Lower leg skin (tissue), 4 donors: ENCODE measurements at regions not wholly inside any gene's neighbourhood (a gene's known extent, or its start where the extent isn't known, plus 50 kb on each side); places are given as distances from the start of the nearest gene placed in this dataset.

ENCODE experiments used
- DNase-seq, 2 donors: peaks; one replicate each; pipeline ENCODE4 v3.0.0-alpha.2; 2019; ENCODE audit warnings: low spot score in 2 of 2
- H3K4me3 ChIP-seq: fragments of 200-600 bp; sonication (generic); 2 replicates; pipeline ENCODE4 v1.5.1; 2017; ENCODE audit warnings: mild to moderate bottlenecking, low read depth; ENCODE audit not compliant: poor library complexity, severe bottlenecking
- POLR2A ChIP-seq, 2 donors: fragments of 450-650 bp; IDR thresholded peaks; one replicate each; pipeline ENCODE4 v1.6.1; 2016 to 2017; ENCODE audit warnings: antibody characterized with exemption in 2 of 2, mild to moderate bottlenecking in 1 of 2, moderate library complexity in 1 of 2
- whole genome bisulfite sequencing, 2 donors: methylation state at CpG; one replicate each; pipeline ENCODE4 v1.1.5; 2018; 5-methylcytosine and 5-hydroxymethylcytosine counted together
- intact Hi-C: fragments of 100-400 bp; cut with DNase I; formaldehyde crosslinking; loops from one replicate; pipeline ENCODE4 v1.15.0; 2023; ENCODE audit warnings: low total_unique reads
- TF ChIP-seq, protein P1 (sequence below), 3 donors: fragments of 450-650 bp; IDR thresholded peaks; one replicate each; pipeline ENCODE4 v1.5.1; 2016; ENCODE audit warnings: antibody characterized with exemption in 3 of 3, mild to moderate bottlenecking in 3 of 3, moderate library complexity in 2 of 3

DNA sequence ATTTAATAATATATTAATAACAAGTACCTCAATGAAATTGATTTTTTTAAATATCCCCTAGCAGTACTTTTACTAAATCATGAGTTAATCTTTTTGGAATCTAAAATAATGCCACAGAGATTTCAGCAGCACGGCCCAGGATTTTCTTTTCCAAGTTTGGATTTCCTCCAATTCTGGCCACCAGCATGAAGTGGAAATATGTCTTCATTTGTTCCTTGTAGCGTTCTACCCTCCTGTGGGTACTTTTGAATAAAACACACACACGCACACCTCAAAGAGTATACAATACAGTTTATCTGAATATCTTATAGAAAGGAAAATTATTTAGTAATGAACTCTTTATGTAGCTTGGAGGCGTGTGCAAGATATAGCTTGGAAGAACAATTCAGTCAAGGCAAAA lies 125.1 kb upstream of the STT3B start:
- 52 to 68% methylated on average over 4 of the region's 4 CpGs for WGBS, 2 donors
- no peak for DNase-seq
- H3K4me3 ChIP-seq, result no peak overlapping the region
- no peak for TF ChIP-seq POLR2A (IDR thresholded peaks at IDR 0.05)
- TF ChIP-seq, protein P1, sequence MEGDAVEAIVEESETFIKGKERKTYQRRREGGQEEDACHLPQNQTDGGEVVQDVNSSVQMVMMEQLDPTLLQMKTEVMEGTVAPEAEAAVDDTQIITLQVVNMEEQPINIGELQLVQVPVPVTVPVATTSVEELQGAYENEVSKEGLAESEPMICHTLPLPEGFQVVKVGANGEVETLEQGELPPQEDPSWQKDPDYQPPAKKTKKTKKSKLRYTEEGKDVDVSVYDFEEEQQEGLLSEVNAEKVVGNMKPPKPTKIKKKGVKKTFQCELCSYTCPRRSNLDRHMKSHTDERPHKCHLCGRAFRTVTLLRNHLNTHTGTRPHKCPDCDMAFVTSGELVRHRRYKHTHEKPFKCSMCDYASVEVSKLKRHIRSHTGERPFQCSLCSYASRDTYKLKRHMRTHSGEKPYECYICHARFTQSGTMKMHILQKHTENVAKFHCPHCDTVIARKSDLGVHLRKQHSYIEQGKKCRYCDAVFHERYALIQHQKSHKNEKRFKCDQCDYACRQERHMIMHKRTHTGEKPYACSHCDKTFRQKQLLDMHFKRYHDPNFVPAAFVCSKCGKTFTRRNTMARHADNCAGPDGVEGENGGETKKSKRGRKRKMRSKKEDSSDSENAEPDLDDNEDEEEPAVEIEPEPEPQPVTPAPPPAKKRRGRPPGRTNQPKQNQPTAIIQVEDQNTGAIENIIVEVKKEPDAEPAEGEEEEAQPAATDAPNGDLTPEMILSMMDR (IDR thresholded peaks at IDR 0.05), result no peak
- intact Hi-C loops, result no loop called here

DNA sequence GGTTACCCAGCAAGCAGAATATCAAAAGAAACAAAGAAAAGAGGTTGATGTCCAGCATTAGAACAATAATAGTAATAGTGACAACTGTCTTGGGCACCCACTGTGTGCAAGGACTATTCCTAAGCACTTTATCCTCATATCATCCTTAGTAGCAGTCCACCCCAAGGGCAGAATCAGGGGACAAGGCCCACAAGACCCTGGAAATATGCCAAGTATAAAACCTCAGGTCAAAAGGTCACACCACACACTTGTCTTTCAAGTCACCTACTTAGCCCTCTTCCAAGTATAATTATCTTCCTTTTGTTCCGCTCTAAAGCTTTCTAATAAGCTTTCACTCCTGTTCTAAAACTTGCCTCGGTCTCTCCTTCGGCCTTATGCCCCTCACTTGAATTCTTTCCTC lies 124.0 kb upstream of the STT3B start:
- 97 to 100% methylated on average over 3 of the region's 3 CpGs for WGBS, 2 donors
- intact Hi-C loops, result no loop called here
- TF ChIP-seq, protein P1 (IDR thresholded peaks at IDR 0.05), result no peak
- TF ChIP-seq POLR2A (IDR thresholded peaks at IDR 0.05), result no peak
- no peak for DNase-seq
- H3K4me3 ChIP-seq, result no peak overlapping the region

DNA sequence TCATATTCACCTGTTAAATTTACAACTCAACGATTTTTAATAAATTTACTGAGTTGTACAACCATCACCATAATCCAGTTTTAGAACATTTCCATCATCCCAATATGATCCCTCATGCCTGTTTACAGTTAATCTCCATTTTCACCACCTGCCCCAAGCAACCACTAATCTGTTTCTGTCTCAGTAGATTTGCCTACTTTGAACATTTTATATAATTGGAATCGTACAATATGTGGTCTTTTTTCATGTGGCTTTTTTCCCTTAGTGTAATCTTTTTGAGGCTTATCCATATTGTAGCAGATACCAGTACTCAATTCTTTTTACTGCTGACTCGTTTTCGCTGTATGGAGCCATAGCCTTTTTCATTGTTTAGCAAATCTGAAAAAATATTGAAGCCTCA lies 123.3 kb upstream of the STT3B start:
- no peak for DNase-seq
- 86 to 87% methylated on average over 4 of the region's 4 CpGs for WGBS, 2 donors
- TF ChIP-seq, protein P1 (IDR thresholded peaks at IDR 0.05), result no peak
- TF ChIP-seq POLR2A (IDR thresholded peaks at IDR 0.05), result no peak
- no peak overlapping the region for H3K4me3 ChIP-seq
- intact Hi-C loops, result no loop called here

DNA sequence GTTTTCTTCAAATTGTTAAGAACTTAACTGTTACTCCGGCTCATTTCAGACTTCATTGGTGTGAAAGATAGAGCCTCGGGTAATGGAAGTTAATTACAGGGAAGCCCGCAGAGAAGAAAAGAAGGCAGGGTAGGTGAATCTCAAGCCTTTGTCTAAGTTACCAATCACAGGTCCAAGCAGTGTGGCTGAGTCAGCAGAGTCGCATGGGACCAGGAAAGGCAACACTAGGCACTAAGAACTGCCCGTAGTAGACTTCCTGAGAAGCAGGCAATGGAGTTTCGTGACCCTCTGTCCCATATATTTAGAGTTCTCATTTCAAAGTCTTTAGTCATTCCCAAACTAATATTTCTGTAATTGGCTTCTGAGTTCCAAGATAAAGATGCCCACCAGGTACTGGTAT lies 122.9 kb upstream of the STT3B start:
- intact Hi-C loops, result no loop called here
- no peak for DNase-seq
- TF ChIP-seq, protein P1 (IDR thresholded peaks at IDR 0.05), result no peak
- TF ChIP-seq POLR2A (IDR thresholded peaks at IDR 0.05), result no peak
- WGBS, 2 donors, result 76 to 85% methylated on average over 6 of the region's 6 CpGs
- no peak overlapping the region for H3K4me3 ChIP-seq

DNA sequence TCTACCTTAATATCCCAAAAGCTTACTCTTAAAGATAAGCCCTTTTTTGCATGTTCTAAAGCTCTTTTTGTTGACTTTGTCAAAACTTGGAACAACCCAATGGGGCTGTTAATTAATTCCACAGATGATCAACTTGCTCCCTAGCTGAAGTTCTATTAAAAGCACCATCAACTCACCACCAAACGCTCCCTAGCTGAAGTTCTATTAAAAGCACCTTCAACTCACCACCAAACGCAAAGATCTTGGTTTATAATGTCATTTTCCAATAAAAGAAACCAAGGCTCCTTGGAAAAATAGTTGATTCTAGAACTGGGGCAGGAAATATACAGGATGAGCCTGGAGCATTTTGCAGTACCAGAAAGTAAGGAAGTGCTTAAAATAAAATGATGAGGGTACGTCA lies 122.3 kb upstream of the STT3B start:
- no peak overlapping the region for H3K4me3 ChIP-seq
- TF ChIP-seq, protein P1 (IDR thresholded peaks at IDR 0.05), result no peak
- TF ChIP-seq POLR2A (IDR thresholded peaks at IDR 0.05), result no peak
- no peak for DNase-seq
- intact Hi-C loops, result no loop called here
- WGBS, 2 donors, result 71 to 85% methylated on average over 3 of the region's 3 CpGs

DNA sequence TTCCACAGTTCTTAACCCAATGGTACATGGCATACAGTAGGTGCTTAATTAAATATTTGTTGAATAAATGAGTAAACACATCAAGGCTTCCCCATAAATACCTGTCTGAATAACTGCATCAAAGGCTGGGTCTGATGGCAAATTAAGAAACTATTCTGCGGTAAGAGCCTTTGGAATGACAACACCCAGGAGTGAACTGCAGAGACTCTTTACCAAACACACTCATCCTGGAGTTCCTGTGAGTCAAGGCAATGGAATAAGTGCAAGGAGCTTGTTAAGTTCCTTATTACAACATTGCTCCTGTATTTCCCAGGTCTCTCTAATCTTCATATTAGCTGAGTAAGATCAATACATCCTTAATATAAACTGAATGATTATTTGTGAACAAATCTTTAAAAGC lies 119.9 kb upstream of the STT3B start:
- no peak for DNase-seq
- no peak for TF ChIP-seq POLR2A (IDR thresholded peaks at IDR 0.05)
- TF ChIP-seq, protein P1 (IDR thresholded peaks at IDR 0.05), result no peak
- intact Hi-C loops, result no loop called here
- no peak overlapping the region for H3K4me3 ChIP-seq
- WGBS, 2 donors, result 97% methylated on average over 1 of the region's 1 CpG
